ENCODE measurements at regions not wholly inside any gene's neighbourhood (a gene's known extent, or its start where the extent isn't known, plus 50 kb on each side); places are given as distances from the start of the nearest gene placed in this dataset.

DNA sequence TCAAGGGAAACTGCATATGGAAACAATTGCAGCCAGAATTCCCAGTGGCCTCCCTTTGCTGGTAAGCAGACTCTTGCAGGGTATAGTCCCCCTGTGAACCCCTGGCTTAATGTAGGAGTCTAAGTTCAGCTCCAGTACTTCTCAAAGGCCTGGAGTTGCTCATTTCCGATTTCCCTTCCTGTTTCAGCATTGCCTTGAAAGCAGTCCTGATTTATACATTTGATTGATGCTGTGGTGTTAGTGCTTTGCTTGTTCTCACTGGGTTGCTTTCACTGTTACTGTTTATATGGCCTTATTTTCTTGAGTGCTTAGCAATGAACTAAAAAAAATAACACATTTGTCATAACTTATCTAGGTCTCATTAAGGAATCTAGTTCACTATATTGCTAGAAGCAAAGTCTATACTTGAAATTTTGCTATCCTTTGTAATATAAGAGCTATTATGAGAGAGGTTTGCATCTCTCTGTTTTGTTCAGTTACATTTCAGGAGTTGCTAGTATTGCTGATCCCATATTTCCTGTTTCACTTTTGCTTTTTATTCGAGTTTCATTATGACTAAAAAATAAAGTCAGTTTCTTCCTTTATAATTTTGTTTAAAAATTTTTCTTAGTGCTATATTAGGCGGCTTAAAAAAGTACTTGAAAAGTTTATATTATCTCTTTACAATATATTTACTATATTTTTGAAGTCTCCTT lies 122.4 kb upstream of the NMUR2 start:
- ATAC-seq (no peak), FAIRE-seq (peak; percentile 60), DNase-seq (no peak)
- no peak overlapping the region for H3K27ac ChIP-seq
- H3K4me3 ChIP-seq: no peak overlapping the region
- H3K9me3 ChIP-seq: no peaks in the 10 kb centered on the region
- WGBS, 2 donors: 38 to 40% methylated on average over 3 of the region's 3 CpGs
- H3K36me3 ChIP-seq: no peaks in the 10 kb centered on the region
- intact Hi-C loops (cut with DNase I): loop anchor here in 1 of 3 donors (10.0 kb wide), 1 partner anchor 1437 kb away; no protein-coding TSS in a partner anchor
- H3K4me1 ChIP-seq: no peaks in the 10 kb centered on the region
- TF ChIP-seq, protein P1, sequence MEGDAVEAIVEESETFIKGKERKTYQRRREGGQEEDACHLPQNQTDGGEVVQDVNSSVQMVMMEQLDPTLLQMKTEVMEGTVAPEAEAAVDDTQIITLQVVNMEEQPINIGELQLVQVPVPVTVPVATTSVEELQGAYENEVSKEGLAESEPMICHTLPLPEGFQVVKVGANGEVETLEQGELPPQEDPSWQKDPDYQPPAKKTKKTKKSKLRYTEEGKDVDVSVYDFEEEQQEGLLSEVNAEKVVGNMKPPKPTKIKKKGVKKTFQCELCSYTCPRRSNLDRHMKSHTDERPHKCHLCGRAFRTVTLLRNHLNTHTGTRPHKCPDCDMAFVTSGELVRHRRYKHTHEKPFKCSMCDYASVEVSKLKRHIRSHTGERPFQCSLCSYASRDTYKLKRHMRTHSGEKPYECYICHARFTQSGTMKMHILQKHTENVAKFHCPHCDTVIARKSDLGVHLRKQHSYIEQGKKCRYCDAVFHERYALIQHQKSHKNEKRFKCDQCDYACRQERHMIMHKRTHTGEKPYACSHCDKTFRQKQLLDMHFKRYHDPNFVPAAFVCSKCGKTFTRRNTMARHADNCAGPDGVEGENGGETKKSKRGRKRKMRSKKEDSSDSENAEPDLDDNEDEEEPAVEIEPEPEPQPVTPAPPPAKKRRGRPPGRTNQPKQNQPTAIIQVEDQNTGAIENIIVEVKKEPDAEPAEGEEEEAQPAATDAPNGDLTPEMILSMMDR (IDR thresholded peaks at IDR 0.05): no peak
- H3K27me3 ChIP-seq: no peaks in the 10 kb centered on the region

DNA sequence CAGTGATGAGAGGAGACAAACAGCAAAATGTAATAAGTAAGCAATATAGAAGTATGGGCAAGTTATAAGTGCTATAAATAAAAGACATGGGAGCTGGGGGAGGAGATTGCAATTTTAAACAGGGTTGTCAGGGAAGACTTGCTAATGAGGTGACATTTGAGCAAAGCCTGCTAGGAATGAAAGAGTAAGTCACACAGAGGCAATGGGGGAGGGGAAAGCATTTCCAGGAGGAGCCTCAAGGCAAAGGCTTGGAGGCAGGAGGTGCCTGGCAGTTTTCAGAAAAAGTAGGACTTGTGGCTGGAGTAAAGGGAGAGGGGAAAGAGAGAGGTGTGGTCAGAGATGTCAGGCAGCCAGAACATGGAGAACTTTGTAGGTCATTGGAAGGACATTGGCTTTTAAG lies 124.4 kb upstream of the NMUR2 start:
- no peak for DNase-seq
- intact Hi-C loops (cut with DNase I): loop anchor here in 1 of 3 donors (10.0 kb wide), 1 partner anchor 1435 kb away; no protein-coding TSS in a partner anchor

DNA sequence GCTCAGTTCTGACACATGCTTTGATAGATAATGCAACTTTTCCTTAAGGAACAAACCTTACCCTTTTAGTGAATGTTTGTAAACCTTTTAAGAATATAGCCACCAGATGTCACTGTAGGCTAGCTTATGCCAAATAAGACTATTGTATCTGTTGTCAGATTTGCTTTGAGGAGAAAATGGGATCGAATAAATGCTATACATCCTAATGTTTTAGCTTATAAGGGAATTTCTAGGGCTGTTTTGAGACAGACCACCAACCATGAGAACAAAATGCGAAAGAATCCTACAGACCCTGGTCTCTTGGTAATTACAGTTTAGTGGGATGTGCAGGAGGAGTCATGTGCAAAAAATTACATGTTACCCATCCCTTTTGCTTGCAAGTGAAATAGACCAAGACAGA lies 127.6 kb upstream of the NMUR2 start:
- peak in 3 of 4 donors; percentile 68 to 77 (median 75) for ATAC-seq
- H3K27ac ChIP-seq: no peak overlapping the region
- DNase-seq: no peak
- intact Hi-C loops (cut with DNase I): loop anchor here in 1 of 3 donors (10.0 kb wide), 1 partner anchor 1432 kb away; no protein-coding TSS in a partner anchor
- 26 to 27% methylated on average over 2 of the region's 2 CpGs for WGBS, 2 donors
- H3K27me3 ChIP-seq: no peaks in the 10 kb centered on the region
- H3K36me3 ChIP-seq: no peaks in the 10 kb centered on the region
- TF ChIP-seq, protein P1 (IDR thresholded peaks at IDR 0.05): peak in 2 of 4 donors; percentile 18 to 30
- FAIRE-seq: no peak
- no peak overlapping the region for H3K4me3 ChIP-seq
- H3K4me1 ChIP-seq: peaks cover 0 to 5% (median 3%) of the 10 kb centered on the region in 3 donors
- H3K9me3 ChIP-seq: no peaks in the 10 kb centered on the region

More for the DNA sequence above, 124.4 kb upstream of the NMUR2 start:
- no peak overlapping the region for H3K27ac ChIP-seq
- H3K9me3 ChIP-seq: no peaks in the 10 kb centered on the region
- TF ChIP-seq, protein P1 (IDR thresholded peaks at IDR 0.05): no peak
- H3K27me3 ChIP-seq: no peaks in the 10 kb centered on the region
- FAIRE-seq (no peak), ATAC-seq (no peak)
- H3K4me1 ChIP-seq: peaks cover 0 to 5% (median 3%) of the 10 kb centered on the region in 3 donors
- no peaks in the 10 kb centered on the region for H3K36me3 ChIP-seq
- no peak overlapping the region for H3K4me3 ChIP-seq

DNA sequence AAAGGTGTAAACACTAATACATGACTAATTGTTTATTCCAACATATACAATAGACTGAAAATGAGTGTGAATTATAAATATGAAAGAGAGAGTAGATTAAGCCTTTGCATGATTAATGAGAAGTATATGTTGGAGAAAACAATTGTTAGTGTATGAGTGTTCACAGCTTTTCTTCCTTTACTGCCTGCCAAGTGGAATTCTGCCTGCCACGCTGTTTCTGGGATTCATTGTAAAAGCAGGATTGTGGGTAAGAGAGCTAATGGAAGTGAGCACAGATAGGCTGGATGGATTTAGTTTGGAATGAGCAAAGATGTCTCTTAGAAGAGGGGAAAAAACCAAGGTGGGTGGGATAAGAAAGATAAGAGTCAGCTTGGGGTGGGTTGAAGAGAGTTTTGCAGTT lies 129.6 kb upstream of the NMUR2 start:
- Histone ChIP-seq H3K4me3 (no peak overlapping the region), H3K36me3 (no peaks in the 10 kb centered on the region), H3K9me3 (no peaks in the 10 kb centered on the region), H3K27me3 (no peaks in the 10 kb centered on the region), H3K4me1 (peaks cover 0 to 5% (median 3%) of the 10 kb centered on the region in 3 donors), H3K27ac (no peak overlapping the region)
- WGBS, 2 donors: 56 to 72% methylated on average over 1 of the region's 1 CpG
- TF ChIP-seq, protein P1 (IDR thresholded peaks at IDR 0.05): no peak
- FAIRE-seq (no peak), DNase-seq (no peak), ATAC-seq (no peak)
- intact Hi-C loops (cut with DNase I): loop anchor here in 1 of 3 donors (10.0 kb wide), 1 partner anchor 1430 kb away; no protein-coding TSS in a partner anchor

DNA sequence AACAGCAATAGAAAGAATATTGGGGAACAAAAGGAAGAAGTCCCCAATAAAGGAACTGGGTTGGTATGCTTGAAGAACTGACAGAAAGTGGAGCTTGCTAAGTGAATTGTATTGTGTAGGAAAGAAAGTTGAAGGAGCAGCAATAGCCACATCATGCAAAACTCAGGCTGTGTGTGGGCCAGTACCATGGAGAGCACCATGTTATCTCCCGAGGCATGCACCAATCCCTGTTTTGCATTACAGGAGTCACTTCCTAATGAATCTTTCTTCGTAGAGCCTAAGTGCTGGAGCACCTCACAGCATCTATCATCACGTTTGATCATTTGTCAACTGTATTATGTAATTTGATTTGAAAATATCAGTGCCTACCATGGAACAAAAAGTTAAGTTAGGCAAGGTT lies 137.7 kb upstream of the NMUR2 start:
- Histone ChIP-seq H3K27ac (no peak overlapping the region), H3K9me3 (no peaks in the 10 kb centered on the region), H3K27me3 (no peaks in the 10 kb centered on the region), H3K4me3 (no peak overlapping the region), H3K4me1 (no peaks in the 10 kb centered on the region), H3K36me3 (no peaks in the 10 kb centered on the region)
- TF ChIP-seq, protein P1 (IDR thresholded peaks at IDR 0.05): no peak
- 7 to 8% methylated on average over 3 of the region's 3 CpGs for WGBS, 2 donors
- ATAC-seq (peak in 1 of 4 donors; percentile 58), DNase-seq (no peak), FAIRE-seq (no peak)
- intact Hi-C loops (cut with DNase I): loop anchor here in 1 of 3 donors (10.0 kb wide), 1 partner anchor 1412 kb away; no protein-coding TSS in a partner anchor

All from pancreas (tissue), 10 donors.